ENCODE measurements at regions not wholly inside any gene's neighbourhood (a gene's known extent, or its start where the extent isn't known, plus 50 kb on each side); places are given as distances from the start of the nearest gene placed in this dataset.

DNA sequence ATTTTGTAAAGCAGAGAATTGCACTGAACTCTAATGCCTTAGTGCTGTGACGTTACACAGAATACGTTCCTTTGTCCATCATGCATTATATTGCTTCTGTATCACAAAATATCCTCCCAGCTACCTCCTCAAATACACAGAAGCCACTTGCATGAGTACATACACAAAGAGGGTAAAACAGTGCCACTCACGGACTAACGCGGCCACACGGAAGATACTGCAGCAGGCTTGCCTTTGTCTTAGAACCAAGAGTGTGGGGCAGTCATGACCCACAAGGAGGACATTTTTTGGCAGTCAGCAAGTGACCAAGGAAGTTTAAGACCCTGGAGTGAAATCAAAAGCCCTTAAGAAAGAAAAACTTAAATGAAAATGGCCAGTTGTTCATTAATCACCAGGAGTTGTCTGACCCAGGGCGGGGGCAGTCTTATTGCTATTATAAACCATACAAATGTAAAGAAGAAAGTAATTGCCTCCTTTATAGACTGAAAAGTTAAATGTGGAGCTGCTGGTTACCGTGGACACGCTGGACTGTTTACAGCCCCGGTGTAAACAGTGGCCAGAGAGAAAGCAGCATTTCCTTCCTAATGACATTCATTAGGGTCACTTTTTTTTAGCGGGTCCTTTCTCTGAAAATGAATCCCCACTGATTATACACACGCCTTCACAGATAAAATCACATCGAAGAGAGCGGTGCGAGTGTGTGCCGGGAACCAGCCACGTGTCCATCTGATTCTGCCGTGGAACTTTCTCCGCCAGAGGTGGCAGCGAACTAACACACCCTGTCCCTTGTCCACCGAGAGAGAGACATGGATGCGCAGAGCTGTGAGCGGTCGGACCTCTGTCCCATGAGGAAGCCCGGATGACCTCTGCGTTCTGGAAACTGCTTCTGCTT lies 66.8 kb downstream of the SOX1 start:
- H3K36me3 ChIP-seq (ENCODE audit: control insufficient read depth in 1 of 2, insufficient read depth in 2 of 2, low read length in 2 of 2), result no peaks in the 10 kb centered on the region
- DNase-seq (ENCODE audit: low read depth, low spot score) (no peak), ATAC-seq (no peak)
- H3K4me2 ChIP-seq (ENCODE audit: low read length), result no peak overlapping the region
- H3K4me1 ChIP-seq (ENCODE audit: control insufficient read depth in 1 of 2, insufficient read depth in 2 of 2, low read length in 2 of 2), result no peaks in the 10 kb centered on the region
- no peak for TF ChIP-seq EZH2phosphoT487 (IDR thresholded peaks at IDR 0.05; ENCODE audit: borderline replicate concordance)
- TF ChIP-seq POLR2AphosphoS5 (IDR thresholded peaks at IDR 0.05; ENCODE audit: low read depth, low read length), result no peak
- TF ChIP-seq JUND (IDR thresholded peaks at IDR 0.05), result no peak
- TF ChIP-seq, protein P1, sequence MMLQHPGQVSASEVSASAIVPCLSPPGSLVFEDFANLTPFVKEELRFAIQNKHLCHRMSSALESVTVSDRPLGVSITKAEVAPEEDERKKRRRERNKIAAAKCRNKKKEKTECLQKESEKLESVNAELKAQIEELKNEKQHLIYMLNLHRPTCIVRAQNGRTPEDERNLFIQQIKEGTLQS (IDR thresholded peaks at IDR 0.05), result no peak
- TF ChIP-seq, protein P2, sequence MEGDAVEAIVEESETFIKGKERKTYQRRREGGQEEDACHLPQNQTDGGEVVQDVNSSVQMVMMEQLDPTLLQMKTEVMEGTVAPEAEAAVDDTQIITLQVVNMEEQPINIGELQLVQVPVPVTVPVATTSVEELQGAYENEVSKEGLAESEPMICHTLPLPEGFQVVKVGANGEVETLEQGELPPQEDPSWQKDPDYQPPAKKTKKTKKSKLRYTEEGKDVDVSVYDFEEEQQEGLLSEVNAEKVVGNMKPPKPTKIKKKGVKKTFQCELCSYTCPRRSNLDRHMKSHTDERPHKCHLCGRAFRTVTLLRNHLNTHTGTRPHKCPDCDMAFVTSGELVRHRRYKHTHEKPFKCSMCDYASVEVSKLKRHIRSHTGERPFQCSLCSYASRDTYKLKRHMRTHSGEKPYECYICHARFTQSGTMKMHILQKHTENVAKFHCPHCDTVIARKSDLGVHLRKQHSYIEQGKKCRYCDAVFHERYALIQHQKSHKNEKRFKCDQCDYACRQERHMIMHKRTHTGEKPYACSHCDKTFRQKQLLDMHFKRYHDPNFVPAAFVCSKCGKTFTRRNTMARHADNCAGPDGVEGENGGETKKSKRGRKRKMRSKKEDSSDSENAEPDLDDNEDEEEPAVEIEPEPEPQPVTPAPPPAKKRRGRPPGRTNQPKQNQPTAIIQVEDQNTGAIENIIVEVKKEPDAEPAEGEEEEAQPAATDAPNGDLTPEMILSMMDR (IDR thresholded peaks at IDR 0.05 in 2 of 3, conservative IDR thresholded peaks at IDR 0.05 in 1 of 3; ENCODE audit: borderline replicate concordance in 1 of 3, insufficient read depth in 1 of 3, low read depth in 2 of 3, low read length in 2 of 3), result no peak
- TF ChIP-seq, protein P3, sequence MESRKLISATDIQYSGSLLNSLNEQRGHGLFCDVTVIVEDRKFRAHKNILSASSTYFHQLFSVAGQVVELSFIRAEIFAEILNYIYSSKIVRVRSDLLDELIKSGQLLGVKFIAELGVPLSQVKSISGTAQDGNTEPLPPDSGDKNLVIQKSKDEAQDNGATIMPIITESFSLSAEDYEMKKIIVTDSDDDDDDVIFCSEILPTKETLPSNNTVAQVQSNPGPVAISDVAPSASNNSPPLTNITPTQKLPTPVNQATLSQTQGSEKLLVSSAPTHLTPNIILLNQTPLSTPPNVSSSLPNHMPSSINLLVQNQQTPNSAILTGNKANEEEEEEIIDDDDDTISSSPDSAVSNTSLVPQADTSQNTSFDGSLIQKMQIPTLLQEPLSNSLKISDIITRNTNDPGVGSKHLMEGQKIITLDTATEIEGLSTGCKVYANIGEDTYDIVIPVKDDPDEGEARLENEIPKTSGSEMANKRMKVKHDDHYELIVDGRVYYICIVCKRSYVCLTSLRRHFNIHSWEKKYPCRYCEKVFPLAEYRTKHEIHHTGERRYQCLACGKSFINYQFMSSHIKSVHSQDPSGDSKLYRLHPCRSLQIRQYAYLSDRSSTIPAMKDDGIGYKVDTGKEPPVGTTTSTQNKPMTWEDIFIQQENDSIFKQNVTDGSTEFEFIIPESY (IDR thresholded peaks at IDR 0.05; ENCODE audit: extremely low read depth, insufficient replicate concordance, low read length), result no peak
- no peak for TF ChIP-seq TCF7L2 (IDR thresholded peaks at IDR 0.05; ENCODE audit: borderline replicate concordance, extremely low read depth, insufficient read depth, insufficient read length)
- TF ChIP-seq SIN3A (IDR thresholded peaks at IDR 0.05; ENCODE audit: low read depth), result no peak
- no peak for TF ChIP-seq RAD21 (IDR thresholded peaks at IDR 0.05; ENCODE audit: low read depth)
- 0 out of 2 replicates have a peak, but pooled peaks cover 7% of the 10 kb centered on the region for H3K27me3 ChIP-seq (ENCODE audit: insufficient read depth, low read length)
- POLR2A ChIA-PET, result no interaction called here
- no peak overlapping the region for H3K9ac ChIP-seq (ENCODE audit: low read length)
- intact Hi-C loops (cut with micrococcal nuclease), result no loop called here
- H3K27ac ChIP-seq (ENCODE audit: low read depth, low read length), result no peak overlapping the region
- H2AFZ ChIP-seq (ENCODE audit: low read depth, low read length, poor library complexity, severe bottlenecking), result no peak overlapping the region
- no peaks in the 10 kb centered on the region for H3K9me2 ChIP-seq (ENCODE audit: insufficient read depth)
- no peaks in the 10 kb centered on the region for H3K9me3 ChIP-seq (ENCODE audit: control insufficient read depth in 1 of 2, insufficient read depth in 1 of 2, low read depth in 1 of 2, low read length in 2 of 2)
- H3K79me2 ChIP-seq (ENCODE audit: insufficient read depth, low read length), result no peaks in the 10 kb centered on the region
- no peak overlapping the region for H3K4me3 ChIP-seq (replicated peaks in 1 of 2; ENCODE audit: low read depth in 1 of 2, low read length in 2 of 2)
- no TSS peak for BruUV-seq (replicated peaks)
- H4K20me1 ChIP-seq (ENCODE audit: insufficient read depth), result no peaks in the 10 kb centered on the region
- CTCF ChIA-PET, result no interaction called here
- RAD21 ChIA-PET (ENCODE audit: low non-redundant PET in 1 of 2, low total read pairs in 2 of 2, uncharacterized antibody in 2 of 2, unreplicated experiment in 2 of 2), result no interaction called here
